HG03139 (cell line): ENCODE measurements at regions not wholly inside any gene's neighbourhood (a gene's known extent, or its start where the extent isn't known, plus 50 kb on each side); places are given as distances from the start of the nearest gene placed in this dataset.

Experiments
- ATAC-seq: cut with Tn5 transposase; IDR thresholded peaks from one replicate; pipeline ENCODE4 v1.9.1; 2021; ENCODE audit not compliant: unreplicated experiment

DNA sequence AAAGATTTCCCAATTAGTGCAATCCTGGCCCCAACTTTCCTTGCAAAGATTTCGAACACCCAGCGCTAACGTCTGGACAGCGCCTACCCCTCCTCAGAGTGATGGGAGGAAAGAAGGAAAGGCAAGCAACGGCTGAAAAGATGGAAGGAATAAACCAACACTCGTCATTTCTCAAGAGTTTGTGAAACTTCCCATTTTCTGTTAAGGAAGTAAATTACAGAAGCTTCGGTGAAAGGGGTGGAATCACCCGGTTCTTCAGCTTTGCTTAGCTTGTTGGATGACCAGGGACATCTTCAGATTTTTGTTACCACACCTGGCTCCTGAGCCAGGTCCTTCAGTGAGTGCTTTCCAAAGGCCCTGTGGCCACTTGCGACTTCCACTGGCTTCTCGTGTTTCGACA lies 313.1 kb downstream of the SKIDA1 start:
- no peak for ATAC-seq

DNA sequence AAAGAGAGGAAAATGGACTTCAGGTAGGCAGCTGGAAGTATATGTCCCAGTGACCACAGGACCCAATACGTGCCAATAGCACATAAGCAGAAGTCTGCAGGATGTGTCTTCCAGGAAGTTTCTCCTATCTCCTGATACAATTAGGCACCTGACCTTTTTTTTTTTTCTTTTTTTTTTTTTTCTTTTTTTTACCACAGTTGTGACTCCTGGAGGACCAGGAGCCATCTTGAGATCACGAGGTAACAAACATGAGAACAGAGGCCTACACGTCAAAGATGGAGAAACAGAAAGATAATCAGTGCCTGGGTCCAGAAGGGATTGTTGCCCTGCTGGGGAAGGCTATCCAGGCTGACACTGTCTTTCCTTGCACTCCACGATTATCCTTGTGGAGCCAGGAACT lies 312.4 kb upstream of the NEBL start:
- ATAC-seq: no peak

DNA sequence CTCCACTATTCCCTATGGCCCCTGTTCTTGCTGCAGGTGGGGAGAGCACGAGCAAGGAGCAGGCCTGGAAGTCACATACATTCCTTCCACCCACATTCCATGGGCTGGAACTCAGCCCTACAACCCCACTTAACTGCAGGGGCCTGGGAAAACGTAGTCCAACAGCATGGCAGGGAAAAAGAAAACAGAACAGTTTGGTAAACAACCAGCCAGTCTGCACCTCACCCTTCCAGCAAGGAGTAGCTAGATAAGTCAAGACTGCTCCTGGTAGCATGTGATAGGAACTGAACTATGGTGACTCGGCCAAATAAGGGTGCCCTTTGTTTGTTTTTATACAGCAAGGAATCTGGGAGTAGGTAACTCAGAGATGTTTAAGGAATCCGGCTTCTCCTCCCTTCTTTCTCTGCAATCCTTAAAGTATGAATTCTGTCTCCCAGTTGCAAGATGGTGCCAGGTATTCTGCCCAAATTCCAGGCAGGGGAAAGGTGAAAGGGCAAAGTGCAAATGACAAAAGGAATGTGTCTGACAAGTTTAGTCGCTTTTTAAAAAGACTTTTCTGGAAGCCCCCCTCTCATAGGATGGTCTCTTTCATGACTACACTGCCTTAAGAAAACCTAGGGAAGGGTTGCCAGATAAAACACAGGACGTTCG lies 311.7 kb upstream of the NEBL start:
- ATAC-seq: no peak

DNA sequence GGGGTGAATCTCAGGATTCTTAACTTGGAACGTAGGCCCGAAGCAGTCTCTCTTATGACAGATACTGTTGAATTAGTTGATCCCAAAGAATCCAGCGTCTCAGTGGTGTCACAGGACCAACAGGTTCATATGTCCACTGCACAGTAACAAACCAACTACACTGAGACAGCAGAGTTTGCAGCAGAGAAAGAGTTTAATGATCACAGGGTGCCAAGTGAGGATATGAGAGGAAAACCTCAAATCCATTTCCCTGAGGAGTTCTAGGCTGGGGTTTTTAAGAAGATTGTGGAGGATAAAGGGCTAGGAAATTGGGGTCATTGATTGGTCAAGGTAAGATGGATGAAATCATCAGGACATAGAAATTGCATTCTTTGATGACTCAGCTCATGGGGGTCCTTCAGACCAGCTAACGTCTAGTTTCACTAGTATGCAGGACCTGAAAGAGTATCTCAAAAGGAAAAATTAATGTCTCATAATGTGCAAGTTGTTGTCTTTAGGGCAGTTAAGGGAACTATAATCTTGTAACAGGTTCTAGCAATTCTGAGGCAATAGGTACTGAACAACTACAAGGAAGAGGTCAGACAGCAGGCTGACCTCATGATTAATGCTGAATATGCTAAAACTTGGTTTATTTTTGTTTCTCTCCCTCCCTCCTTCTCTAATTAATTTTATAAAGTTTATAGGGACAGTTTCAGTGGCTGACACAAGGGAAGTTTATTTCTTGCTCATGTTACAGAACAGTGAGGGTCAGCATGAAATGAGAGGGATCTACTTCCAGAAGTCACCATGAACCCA lies 310.9 kb upstream of the NEBL start:
- no peak for ATAC-seq

DNA sequence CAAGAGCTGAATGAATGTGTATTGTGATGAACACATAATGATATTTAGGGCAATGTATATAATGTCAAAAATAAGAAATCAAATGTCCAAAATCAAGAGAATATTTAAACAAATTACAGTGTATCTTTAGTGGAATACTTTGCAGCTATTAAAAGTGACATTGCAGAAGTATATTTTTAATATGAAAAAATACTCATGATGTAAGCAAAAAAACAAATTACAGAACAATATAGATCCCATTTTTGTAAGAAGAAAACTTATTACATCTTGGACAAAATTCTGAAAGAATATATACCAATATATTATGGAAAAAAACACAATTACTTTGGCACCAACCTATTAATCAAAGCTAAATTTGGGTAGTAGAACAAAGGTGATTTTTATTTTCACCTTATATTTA lies 308.2 kb upstream of the NEBL start:
- ATAC-seq: no peak

DNA sequence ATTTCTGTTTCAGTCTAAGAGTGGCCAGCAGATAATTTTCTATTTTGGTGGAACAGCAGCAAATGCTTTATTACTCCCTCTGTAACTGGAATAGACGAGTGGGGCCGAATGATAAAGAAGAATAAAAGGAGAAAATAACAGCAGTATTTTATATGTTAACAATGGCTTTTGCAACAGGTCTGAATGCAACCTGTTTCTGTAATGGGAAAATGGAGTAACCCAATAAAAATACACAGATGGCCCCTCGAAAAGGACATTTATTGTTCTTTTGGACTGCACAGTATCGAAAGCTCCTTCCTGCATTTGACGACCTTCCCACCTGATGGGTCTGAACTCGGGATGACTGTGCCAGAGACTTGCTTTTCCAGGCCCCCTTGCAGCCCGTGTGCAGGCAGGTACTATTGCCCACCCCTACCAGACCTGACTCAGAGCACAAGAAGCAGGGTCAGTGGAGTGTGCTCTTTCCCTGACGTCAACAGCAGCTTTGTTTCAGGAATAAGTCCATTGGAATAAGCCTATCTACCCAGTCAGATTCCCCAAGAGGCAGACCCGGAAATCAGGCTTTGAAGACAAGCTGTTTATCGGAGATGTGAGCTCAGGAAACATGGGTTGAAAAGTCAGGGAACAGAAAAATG lies 306.5 kb upstream of the NEBL start:
- no peak for ATAC-seq

DNA sequence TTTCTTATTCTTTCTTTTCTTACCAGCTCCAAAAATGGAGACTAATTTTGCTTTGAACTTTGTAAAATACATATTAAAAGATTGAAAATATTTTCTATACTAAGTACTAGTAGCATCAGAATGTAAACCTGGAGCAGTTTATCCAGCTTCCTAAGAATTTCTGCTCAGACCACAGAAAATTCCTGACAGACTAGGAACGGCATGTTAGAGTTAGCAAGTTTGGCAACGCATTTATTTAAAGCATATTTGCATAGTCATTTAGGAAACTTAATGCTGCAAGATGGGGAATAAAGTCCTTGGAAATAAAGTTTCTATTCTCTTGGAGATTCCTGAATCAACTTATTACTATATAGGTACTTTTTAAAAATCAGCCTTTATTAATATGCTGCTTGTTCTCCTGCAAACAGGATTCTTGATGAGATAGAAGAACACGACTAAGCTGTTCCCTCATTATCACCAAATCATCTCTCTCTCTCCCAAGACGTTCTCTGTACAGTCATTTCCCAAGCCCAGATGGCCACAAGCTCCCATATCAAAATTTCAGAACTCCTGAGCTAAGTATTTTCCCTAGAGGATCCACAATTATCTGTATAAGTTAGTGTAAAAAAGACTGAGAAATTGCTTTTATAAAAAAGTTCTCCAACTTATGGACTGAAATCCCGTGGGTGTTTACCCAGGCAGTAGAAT lies 305.8 kb upstream of the NEBL start:
- no peak for ATAC-seq

DNA sequence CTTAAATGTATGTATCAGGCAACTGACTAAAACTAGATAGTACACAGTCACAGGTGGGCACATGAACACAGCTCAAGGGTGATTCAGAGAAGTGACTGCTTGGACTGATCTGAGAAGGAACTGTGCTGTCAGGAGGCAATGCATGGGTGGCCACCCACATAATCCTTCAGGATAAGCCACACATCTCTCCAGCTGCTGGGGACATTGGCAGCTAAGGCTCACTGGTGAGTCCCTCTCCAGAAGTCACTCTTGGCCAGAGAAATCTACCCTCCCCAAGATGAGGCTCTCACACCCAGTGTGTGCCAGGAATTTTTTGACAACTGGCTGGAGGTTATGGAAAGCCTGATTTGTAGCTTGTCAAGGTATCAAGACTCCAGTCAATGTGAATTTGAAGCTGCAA lies 302.4 kb upstream of the NEBL start:
- no peak for ATAC-seq

DNA sequence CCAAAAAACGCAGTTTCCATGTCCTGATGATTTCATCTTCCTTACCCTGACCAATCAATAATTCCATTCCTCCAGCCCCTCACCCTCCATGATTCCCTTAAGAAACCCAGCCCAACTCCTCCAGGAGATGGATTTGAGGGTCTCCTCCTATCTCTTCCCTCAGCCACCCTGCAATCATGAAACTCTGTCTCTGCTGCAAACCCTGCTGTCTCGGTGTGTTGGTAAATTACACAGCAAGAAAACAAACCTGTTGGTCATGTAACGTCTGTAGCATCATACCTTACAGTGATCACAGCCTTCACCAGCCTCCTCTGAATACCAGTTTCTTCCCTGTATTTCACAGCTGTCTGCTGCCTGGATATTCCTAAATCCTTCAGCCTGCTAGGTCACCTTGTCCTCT lies 300.7 kb upstream of the NEBL start:
- ATAC-seq: no peak

DNA sequence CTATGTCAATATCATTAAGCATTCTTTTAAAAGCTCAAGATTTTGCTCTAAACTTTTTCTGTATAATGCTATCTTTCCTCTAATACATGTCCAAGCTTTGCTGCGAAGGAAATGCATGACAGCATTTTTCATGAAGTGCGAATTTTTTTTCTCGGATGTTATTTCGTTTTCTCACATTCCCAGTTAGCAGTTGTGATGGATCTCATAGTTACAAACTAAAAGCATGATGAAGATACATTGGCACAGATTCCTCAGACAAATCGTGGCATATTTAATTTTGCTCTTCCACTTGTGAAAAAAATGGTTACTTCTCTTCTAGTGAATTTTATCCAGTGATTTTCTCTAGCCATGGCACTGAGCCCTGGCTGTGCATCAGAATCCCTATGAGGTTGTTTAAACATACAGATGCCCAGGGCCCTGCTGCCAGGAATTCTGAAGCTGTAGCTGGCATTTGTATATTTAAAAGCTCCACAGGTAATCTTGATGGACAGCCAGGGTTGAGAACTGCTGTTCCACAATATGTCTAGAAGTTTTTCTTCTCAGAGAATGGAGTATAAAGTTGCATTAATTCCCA lies 299.8 kb upstream of the NEBL start:
- ATAC-seq: no peak

DNA sequence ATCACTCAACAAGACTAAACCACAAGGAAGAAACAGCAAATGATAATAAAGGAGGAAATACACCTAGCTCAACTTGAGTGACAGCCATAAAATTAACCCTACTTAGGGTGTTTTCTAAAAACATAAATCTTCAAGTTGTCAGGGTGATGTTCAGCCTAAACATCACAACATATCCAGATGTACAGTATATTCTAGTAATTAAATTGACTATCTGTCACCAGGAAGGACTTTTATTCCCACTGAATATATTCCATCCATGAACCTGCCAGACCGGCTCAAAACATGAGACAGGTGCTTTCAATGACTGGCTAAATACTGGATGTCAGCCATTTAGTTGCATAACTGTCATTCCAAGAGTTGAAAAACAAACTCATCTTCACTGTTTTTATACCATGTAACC lies 298.1 kb upstream of the NEBL start:
- ATAC-seq: no peak

DNA sequence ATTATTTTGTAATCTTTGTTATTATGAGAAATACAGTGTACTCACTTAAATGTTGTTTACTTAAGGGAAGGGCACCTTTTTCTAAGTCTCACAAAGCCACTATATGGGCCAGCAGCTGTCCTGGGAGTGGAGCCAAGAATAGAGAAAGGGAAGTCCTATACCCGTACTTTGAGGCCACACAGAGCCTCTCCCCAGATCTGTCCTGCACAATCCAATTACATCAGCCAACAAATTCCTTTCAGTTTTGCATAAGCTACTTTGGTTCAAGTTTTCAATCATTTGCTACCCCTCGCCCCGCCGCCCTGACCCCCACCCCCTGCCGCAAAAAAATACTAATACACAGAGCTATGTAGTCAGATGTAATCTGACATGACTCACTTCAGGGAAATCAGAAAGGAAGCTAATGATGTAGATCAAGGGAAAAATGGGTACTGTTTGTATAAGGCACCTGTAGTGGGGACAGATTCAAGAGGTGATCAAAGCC lies 297.4 kb upstream of the NEBL start:
- ATAC-seq: no peak

DNA sequence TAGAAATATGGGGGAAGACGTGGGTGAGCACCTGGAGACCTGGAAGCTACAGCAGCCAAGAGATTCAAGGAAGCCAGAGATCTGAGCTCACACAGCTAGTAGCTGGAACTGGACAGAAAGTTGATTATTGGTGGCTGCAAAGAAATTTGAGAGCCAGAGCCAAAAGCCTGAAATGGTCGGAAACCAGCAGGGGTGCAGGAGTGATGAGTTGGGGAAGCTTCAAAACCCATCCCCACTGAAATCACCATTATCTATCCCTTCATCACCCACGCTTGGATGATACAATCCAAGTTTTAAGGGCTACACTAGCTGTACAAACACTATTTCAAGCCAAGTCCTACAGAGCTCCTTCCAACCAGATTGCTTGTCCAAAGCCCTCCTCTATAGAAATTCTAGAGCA lies 296.1 kb upstream of the NEBL start:
- ATAC-seq: no peak

DNA sequence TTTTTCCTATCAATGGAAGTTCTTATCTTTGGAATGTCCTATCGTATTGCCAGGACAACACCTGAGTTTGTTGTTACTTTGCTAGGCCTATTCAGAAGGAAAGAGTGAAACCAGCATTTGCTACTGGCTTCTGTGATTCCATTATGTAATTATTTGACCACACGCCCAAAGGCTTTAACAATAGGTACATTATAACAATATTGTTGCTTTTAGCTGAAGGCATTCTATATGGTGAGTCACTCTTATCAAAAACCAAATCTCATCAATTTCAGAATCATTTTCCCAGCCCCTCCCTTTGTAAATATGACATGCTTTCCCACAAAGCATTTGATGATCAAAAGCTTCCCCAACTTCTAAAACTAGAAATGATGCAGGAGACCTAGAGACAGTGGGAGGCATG lies 294.4 kb upstream of the NEBL start:
- no peak for ATAC-seq

DNA sequence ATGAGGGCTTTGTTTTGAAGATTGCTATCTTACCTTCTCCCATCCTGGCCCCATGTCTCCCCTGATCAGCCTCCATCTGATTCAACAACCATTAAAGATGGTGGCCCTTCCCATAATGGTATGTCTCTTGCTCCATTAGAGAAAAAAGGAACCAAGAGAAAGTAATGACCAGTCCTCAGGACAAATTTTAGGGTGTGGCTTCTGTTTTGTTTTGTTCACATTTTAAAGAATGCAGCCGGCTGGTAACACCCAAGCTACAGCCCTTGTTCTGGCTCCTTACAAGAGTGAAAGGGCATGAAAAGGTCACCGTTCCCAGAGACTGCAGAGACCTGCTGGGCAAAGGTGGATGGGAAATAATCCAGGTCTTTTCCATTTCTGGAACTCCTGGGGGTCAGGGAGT lies 287.9 kb upstream of the NEBL start:
- ATAC-seq: no peak

DNA sequence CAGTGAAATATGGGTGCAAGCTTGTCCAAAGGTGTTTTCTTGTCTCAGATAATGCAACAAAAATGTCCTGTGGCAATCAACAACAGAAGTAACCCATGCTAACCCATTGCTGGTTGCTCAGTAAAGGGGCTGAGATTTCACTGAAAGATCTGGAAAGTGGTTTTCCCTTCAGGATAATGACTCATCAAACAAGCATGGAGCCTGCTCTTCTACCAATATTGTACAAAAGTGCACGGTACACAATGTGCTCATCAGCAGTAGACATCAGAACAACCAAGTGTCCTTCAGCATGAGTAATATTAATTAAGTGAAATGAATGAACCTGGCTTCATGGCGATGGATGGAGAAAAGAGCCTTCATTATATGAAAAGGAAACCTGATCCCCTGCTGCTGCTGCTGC lies 287.1 kb upstream of the NEBL start:
- ATAC-seq: no peak

DNA sequence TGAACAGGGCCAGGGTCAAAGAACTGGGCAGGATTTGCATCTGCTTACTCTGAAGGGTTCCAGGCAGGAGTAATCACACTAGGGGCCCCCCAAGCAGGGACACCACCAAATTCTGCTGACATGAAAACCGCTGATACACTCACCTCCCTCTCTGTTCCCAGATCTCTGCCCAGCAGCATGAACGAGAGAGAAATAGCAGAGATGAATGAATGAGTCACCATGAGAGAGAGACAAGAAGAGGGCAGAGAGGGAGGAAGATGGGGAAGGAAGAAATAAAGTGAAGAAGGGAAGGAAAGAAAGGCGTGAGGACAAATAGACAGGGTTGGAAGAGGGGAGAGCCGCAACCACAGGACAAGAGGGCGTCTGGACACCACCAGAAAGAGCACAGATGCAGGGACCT lies 285.9 kb upstream of the NEBL start:
- no peak for ATAC-seq

DNA sequence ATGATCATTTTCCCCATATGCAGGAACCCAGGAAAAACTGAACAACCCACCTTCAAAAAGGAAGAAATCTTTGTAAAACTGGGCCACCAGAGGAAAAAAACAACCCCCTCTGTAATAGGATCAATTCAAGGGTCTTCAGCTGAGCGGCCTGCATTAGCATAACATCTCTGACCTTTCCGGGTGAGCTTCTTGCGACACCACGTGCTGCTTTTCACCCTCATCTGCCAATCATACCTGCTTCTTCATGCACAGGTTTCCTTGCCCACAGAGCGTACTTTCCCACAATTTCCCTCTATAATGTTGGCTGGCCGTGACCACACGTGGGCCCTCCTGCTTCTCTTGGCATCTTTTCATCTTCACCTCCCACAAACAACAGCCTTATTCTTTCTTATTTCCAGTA lies 284.3 kb upstream of the NEBL start:
- ATAC-seq: no peak

DNA sequence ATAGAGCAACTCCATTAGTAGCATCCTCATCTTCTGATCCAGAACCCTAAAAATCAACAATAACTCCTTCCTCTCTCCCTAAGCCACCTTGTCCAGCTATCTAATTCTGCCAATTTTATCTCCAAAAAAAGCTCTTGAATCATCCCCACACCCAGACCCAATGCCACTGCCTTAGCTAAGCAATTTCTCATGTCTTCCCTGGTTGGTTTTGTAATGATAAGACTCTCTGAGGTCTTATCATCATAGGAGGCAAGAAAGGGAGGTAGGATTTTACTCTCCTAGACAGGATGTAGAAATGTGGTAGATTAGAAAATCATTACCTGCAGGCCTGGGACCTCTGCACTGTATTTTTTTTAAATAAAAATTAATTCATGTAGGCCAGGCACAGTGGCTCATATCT lies 283.5 kb upstream of the NEBL start:
- ATAC-seq: no peak

DNA sequence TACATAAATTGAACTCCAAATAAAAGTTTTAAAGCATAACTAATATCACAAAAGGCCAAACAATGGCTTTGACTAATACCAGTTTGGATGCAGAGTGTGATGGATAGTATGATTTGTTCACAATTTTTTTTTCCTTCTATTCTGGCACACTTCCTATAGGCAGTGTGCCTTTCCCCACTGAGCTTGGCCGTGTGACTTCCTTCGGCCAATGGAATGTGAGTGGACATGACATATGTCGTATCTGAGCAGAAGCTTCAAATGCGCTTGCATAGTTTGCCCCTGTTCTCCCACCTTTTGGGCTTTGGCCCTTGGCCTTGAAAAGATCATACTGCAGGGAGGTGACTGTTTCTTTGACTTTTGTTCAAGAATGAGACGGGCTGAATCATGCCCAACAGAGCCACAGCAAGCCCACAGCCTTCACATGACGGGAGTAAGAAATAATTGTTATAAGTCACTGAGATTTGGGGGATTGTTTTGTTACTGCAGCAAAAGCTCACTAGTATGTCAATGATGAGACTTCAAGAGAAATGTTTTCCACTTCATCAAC lies 279.9 kb upstream of the NEBL start:
- no peak for ATAC-seq

DNA sequence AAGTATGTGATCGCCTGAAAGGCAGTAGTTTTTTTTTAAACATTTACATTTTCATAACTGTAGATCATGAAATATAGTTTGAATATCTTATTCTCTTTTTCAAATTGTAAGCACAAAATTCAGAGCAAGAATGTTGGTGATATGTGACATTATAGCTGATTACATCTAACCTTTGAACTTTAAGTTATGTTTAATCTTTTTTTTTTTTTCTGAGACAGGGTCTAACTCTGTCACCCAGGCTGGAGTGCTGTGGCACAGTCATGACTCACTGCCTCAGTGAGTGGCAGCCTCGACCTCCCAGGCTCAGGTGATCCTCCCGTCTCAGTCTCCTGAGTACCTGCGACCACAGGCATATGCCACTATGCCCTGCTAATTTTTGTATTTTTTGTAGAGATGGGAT lies 278.7 kb upstream of the NEBL start:
- no peak for ATAC-seq
